Memory B cell (primary cell): ENCODE measurements at regions not wholly inside any gene's neighbourhood (a gene's known extent, or its start where the extent isn't known, plus 50 kb on each side); places are given as distances from the start of the nearest gene placed in this dataset.

Source experiments
- ATAC-seq: fragments of 150-1000 bp; cut with Tn5 transposase; 2 replicates; pipeline ENCODE4 v1.10.0; 2021; ENCODE audit warnings: low read depth, mild to moderate bottlenecking, moderate library complexity
- DNase-seq, 2 donors: peaks; one replicate each; pipeline ENCODE4 v3.0.0; 2022; ENCODE audit warnings: low spot score in 2 of 2
- H3K27ac Mint-ChIP-seq: one replicate; pipeline ENCODE4 v1.8.0; 2022; ENCODE audit warnings: mild to moderate bottlenecking, moderate library complexity, mixed read lengths
- H3K27me3 Mint-ChIP-seq: one replicate; pipeline ENCODE4 v1.8.0; 2022; ENCODE audit warnings: mixed read lengths
- H3K36me3 Mint-ChIP-seq: one replicate; pipeline ENCODE4 v1.8.0; 2022; ENCODE audit warnings: mild to moderate bottlenecking, mixed read lengths
- H3K4me1 Mint-ChIP-seq: one replicate; pipeline ENCODE4 v1.8.0; 2022; ENCODE audit warnings: mixed read lengths
- H3K4me3 Mint-ChIP-seq: one replicate; pipeline ENCODE4 v1.8.0; 2022; ENCODE audit warnings: mild to moderate bottlenecking, moderate library complexity, mixed read lengths
- H3K9me3 Mint-ChIP-seq: one replicate; pipeline ENCODE4 v1.8.0; 2022; ENCODE audit warnings: mixed read lengths

GRCh38 chr4:180028682-180029081 is 2214.5 kb upstream of the TENM3 start:
- DNase-seq (peak; percentile 0 to 16), ATAC-seq (no peak)
- Mint-ChIP-seq H3K4me1 (no peaks in the 10 kb centered on the region), H3K9me3 (peaks cover 3% of the 10 kb centered on the region), H3K27me3 (no peaks in the 10 kb centered on the region), H3K36me3 (no peaks in the 10 kb centered on the region), H3K27ac (no peak overlapping the region), H3K4me3 (no peak overlapping the region)

DNA sequence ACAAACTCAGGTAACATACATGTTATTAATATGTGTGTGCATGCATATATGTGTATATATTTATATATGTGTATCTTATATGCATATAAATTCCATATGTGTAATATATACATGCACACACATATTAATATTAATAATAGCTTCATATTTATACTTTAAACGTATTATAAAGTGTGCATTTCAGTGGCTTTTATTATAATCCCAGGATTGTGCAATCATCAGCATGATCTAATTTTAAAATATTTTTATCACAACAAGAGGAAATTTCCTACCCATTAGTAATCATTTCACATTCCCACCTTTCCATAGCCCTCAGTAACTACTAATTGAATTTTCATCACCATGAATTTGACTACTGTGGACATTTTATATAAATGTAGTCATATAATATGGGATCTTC is 2211.9 kb upstream of the TENM3 start:
- H3K27ac Mint-ChIP-seq, result no peak overlapping the region
- DNase-seq (no peak), ATAC-seq (no peak)
- no peaks in the 10 kb centered on the region for H3K36me3 Mint-ChIP-seq
- H3K9me3 Mint-ChIP-seq, result peaks cover 3% of the 10 kb centered on the region
- H3K4me3 Mint-ChIP-seq, result no peak overlapping the region
- no peaks in the 10 kb centered on the region for H3K27me3 Mint-ChIP-seq
- no peaks in the 10 kb centered on the region for H3K4me1 Mint-ChIP-seq

DNA sequence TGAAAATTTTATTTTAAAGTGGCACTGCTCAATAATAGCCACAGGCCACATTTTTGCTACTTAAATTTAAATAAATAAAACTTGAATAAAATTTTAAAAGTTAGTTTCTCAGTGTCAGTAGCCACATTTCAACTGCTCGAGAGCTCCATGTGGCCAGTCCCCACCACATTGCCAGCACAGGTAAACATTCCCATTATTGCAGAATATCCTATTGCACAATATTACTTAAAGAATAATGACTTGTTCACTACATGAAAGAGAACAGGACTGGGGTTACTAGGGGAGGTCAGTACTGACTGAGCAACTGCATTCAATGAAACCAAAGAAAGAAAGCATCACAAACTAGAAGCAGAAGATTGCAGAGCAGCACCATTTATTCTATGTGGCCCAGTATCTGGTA is 2201.6 kb upstream of the TENM3 start:
- Mint-ChIP-seq H3K4me1 (no peaks in the 10 kb centered on the region), H3K27ac (no peak overlapping the region), H3K36me3 (no peaks in the 10 kb centered on the region), H3K4me3 (no peak overlapping the region), H3K9me3 (peaks cover 8% of the 10 kb centered on the region), H3K27me3 (no peaks in the 10 kb centered on the region)
- ATAC-seq (no peak), DNase-seq (no peak)

- H3K27me3 Mint-ChIP-seq, result peaks cover 11% of the 10 kb centered on the region
- no peak overlapping the region for H3K4me3 Mint-ChIP-seq
- H3K4me1 Mint-ChIP-seq, result peaks cover 2% of the 10 kb centered on the region
- H3K9me3 Mint-ChIP-seq, result no peaks in the 10 kb centered on the region
- ATAC-seq, result no peak
- DNase-seq, result no peak
- H3K36me3 Mint-ChIP-seq, result no peaks in the 10 kb centered on the region
- H3K27ac Mint-ChIP-seq, result no peak overlapping the region
Observed at GRCh38 chr4:180052629-180053028, 2190.6 kb upstream of the TENM3 start.

- DNase-seq (no peak), ATAC-seq (no peak)
- Mint-ChIP-seq H3K27me3 (peaks cover 11% of the 10 kb centered on the region), H3K4me1 (peaks cover 2% of the 10 kb centered on the region), H3K27ac (no peak overlapping the region), H3K4me3 (no peak overlapping the region), H3K9me3 (no peaks in the 10 kb centered on the region), H3K36me3 (no peaks in the 10 kb centered on the region)
Observed at GRCh38 chr4:180054291-180054690, 2188.9 kb upstream of the TENM3 start.

DNA sequence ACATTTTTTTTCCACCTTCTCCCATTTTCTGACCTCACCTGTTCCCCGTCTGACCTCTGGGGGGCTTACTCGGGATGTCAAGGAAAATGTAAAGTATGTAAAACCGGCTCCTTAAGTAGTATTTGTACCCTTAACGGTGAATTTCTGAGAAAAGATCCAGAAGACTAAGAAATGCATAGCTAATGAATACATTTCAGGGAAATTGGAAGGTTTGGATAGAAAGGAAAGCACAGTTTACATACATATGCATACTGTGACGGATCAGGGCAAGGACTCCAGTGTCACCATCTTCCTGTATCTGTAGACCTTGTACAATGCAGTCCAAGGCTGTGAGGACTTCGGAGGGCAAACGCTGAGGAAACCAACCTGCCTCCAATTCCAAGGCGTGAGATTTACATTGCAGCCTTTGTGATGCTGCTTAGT is 2185.9 kb upstream of the TENM3 start:
- Mint-ChIP-seq H3K9me3 (no peaks in the 10 kb centered on the region), H3K27ac (no peak overlapping the region)

DNA sequence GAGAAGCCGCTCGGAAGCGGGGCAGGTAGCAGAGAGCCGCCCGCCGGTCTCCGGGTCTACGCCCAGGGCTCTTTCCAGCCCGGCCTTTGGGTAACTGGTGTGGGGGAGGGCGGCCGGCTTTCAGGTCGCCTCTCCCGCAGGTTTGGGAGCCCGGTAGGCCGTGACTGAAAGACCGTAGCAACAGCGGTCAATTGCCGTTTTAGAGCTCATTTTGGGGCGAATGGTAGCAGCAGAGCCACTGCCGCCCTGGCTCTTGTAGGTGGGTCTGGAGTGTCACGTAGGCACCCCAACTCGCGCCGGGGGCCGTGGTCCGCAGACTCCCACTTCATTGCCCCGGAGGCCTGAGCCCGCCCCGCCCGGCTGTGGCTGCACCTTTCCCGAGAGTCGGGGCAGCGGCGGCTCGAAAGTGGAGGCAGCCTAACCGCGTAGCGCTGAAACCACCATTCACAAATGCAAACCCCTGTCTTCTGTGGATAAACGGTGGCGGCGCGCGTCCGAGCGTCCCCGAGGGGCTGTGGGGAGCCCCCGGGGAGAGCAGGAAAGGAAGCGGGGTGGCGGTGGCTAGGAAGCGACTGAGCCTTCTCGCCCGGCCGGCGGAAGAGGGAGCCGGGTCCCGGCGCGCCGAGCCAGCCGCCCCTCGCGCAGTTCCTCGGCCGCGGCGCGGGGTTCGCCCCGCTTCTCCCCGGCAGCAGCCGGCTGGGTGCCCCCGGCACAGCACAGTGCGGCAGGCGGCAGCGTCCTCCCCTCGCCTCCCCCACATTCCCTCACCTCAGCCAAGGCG is 2185.1 kb upstream of the TENM3 start:
- ATAC-seq (no peak), DNase-seq (peak in 1 of 2 donors; percentile 11)
- Mint-ChIP-seq H3K27ac (no peak overlapping the region), H3K4me1 (peaks cover 2% of the 10 kb centered on the region), H3K27me3 (peaks cover 15% of the 10 kb centered on the region), H3K9me3 (no peaks in the 10 kb centered on the region), H3K36me3 (no peaks in the 10 kb centered on the region), H3K4me3 (no peak overlapping the region)

More for the DNA sequence above, 2185.9 kb upstream of the TENM3 start:
- DNase-seq (no peak), ATAC-seq (no peak)
- H3K4me3 Mint-ChIP-seq, result peak overlapping the region; percentile 19
- peaks cover 2% of the 10 kb centered on the region for H3K4me1 Mint-ChIP-seq
- no peaks in the 10 kb centered on the region for H3K36me3 Mint-ChIP-seq
- H3K27me3 Mint-ChIP-seq, result peaks cover 15% of the 10 kb centered on the region

- H3K4me1 Mint-ChIP-seq, result peaks cover 2% of the 10 kb centered on the region
- H3K36me3 Mint-ChIP-seq, result no peaks in the 10 kb centered on the region
- H3K27ac Mint-ChIP-seq, result no peak overlapping the region
- no peak overlapping the region for H3K4me3 Mint-ChIP-seq
- no peaks in the 10 kb centered on the region for H3K9me3 Mint-ChIP-seq
- H3K27me3 Mint-ChIP-seq, result peaks cover 15% of the 10 kb centered on the region
- DNase-seq (no peak), ATAC-seq (no peak)
Observed at GRCh38 chr4:180058691-180059215, 2184.4 kb upstream of the TENM3 start.

GRCh38 chr4:180059216-180059881 is 2183.9 kb upstream of the TENM3 start:
- Mint-ChIP-seq H3K27me3 (peaks cover 15% of the 10 kb centered on the region), H3K4me1 (peaks cover 2% of the 10 kb centered on the region), H3K27ac (no peak overlapping the region), H3K9me3 (no peaks in the 10 kb centered on the region), H3K4me3 (peak overlapping the region; percentile 49), H3K36me3 (no peaks in the 10 kb centered on the region)
- ATAC-seq (no peak), DNase-seq (no peak)

DNA sequence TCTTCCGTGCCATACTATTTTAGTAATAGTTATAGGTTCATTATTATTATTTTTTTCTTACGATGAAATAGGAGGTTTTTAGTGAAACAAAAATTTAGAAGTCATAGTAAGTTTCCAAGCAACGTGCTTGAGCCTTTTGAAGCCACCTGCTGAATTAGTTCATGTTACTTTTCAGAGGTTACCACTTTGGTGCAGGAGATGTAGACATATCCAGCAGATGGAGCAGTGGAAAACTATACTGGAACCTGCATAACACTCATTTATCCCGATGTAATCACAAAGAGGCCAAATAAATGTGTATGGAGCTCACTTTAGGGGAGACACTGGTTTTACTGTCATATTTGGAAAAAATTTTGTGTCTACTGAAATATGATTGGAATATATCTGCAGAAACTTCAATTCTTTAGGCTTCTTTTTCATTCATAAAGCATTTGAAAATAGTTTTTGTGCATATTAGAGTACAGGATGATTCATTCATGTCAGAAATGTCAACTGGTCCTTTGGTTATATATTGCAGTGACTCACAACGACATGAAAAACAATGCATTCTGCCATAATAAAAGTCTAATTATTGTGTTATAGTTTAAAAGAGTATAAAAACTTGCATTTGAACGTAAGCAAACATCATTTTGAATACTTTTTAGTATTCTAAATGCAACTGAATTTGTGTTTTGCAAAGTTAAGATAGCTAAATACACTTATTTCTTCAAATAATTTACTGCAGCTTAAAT is 2182.9 kb upstream of the TENM3 start:
- Mint-ChIP-seq H3K27ac (no peak overlapping the region), H3K4me3 (no peak overlapping the region), H3K4me1 (peaks cover 2% of the 10 kb centered on the region), H3K27me3 (peaks cover 15% of the 10 kb centered on the region), H3K9me3 (no peaks in the 10 kb centered on the region), H3K36me3 (no peaks in the 10 kb centered on the region)
- DNase-seq (no peak), ATAC-seq (no peak)

- Mint-ChIP-seq H3K36me3 (no peaks in the 10 kb centered on the region), H3K4me1 (no peaks in the 10 kb centered on the region), H3K9me3 (no peaks in the 10 kb centered on the region), H3K27me3 (no peaks in the 10 kb centered on the region), H3K4me3 (no peak overlapping the region), H3K27ac (no peak overlapping the region)
- ATAC-seq (no peak), DNase-seq (no peak)
Observed at GRCh38 chr4:180081072-180081471, 2162.1 kb upstream of the TENM3 start.

DNA sequence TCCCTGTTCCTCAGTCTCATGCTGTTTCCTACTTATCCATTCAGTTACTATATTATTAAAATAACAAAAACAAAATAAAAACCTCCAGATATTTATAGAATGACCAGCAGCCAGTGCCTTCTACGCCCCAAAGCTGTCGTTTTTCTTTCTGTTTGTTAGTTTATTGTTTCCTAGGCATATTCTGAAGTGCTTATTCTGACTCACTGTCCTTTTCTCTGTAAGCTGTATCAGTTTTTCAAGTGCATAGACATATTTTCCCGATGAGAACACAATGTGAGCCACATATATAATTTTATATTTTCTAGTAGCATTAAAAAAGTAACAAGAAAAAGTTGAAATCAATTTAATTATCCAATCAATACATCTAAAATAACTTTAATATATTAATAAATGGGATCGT is 2158.6 kb upstream of the TENM3 start:
- Mint-ChIP-seq H3K27me3 (no peaks in the 10 kb centered on the region), H3K4me3 (no peak overlapping the region), H3K27ac (no peak overlapping the region), H3K36me3 (no peaks in the 10 kb centered on the region), H3K4me1 (no peaks in the 10 kb centered on the region), H3K9me3 (no peaks in the 10 kb centered on the region)
- no peak for ATAC-seq
- DNase-seq, result no peak

DNA sequence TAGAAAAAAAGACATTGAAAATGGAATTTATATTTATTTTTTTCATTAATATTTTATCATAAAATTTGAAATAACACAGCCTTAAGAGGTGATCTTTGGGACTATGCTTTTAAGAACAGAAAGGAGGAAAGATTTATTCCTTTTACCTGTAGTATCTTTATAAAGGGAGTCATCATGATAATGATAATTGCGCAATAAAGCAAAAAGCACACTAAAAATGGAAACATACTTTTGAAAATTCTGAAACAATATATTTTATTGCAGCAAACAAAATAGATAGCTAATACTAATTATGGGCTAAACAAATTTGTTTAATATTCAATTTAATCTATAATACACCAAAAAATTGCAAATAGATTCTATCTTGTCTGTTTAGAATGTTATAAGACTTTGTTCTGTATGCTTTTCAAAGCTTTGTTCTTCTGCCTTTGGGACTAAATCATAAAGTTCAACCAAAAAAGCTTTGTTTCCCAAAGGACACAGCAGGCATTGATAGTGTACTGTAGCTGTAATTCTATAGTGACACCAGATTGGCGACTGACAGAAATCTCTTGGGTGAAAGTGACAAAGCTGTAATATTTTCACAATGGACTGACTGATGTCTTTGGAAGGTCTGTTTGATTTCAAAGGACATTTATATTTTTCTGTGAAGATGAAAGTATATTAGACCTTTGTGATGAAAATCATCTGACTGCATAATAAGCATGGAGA is 2156.6 kb upstream of the TENM3 start:
- Mint-ChIP-seq H3K9me3 (no peaks in the 10 kb centered on the region), H3K27ac (no peak overlapping the region), H3K4me1 (no peaks in the 10 kb centered on the region), H3K27me3 (no peaks in the 10 kb centered on the region), H3K36me3 (no peaks in the 10 kb centered on the region), H3K4me3 (no peak overlapping the region)
- no peak for DNase-seq
- no peak for ATAC-seq

- no peak for ATAC-seq
- no peaks in the 10 kb centered on the region for H3K4me1 Mint-ChIP-seq
- DNase-seq, result no peak
- H3K27ac Mint-ChIP-seq, result no peak overlapping the region
- no peaks in the 10 kb centered on the region for H3K36me3 Mint-ChIP-seq
- H3K4me3 Mint-ChIP-seq, result no peak overlapping the region
- no peaks in the 10 kb centered on the region for H3K27me3 Mint-ChIP-seq
- H3K9me3 Mint-ChIP-seq, result peaks cover 2% of the 10 kb centered on the region
Observed at GRCh38 chr4:180098586-180098985, 2144.6 kb upstream of the TENM3 start.
